Left ventricle myocardium inferior (tissue), 1 donor: ENCODE measurements at regions not wholly inside any gene's neighbourhood (a gene's known extent, or its start where the extent isn't known, plus 50 kb on each side); places are given as distances from the start of the nearest gene placed in this dataset.

Experiments
- DNase-seq: peaks from one replicate; pipeline ENCODE4 v3.0.0-alpha.2; 2020
- H3K27ac ChIP-seq: fragments of 200-600 bp; replicated peaks from 2 replicates; pipeline ENCODE4 v1.8.0; 2021
- H3K27me3 ChIP-seq: fragments of 200-600 bp; 2 replicates; pipeline ENCODE4 v1.8.0; 2021; ENCODE audit warnings: low read depth
- H3K36me3 ChIP-seq: fragments of 200-600 bp; 2 replicates; pipeline ENCODE4 v1.8.0; 2021
- H3K4me1 ChIP-seq: fragments of 200-600 bp; 2 replicates; pipeline ENCODE4 v1.8.0; 2021
- H3K4me3 ChIP-seq: fragments of 200-600 bp; 2 replicates; pipeline ENCODE4 v1.8.0; 2021; ENCODE audit warnings: mild to moderate bottlenecking, moderate library complexity
- H3K9me3 ChIP-seq: fragments of 200-600 bp; replicated peaks from 2 replicates; pipeline ENCODE4 v1.8.0; 2021
- intact Hi-C: fragments of 100-400 bp; cut with micrococcal nuclease; formaldehyde crosslinking; loops from one replicate; pipeline ENCODE4 v1.11.0; 2022
- TF ChIP-seq, protein P1 (sequence below): fragments of 200-600 bp; IDR thresholded peaks from 2 replicates; pipeline ENCODE4 v1.8.0; 2021; ENCODE audit warnings: antibody characterized with exemption, mild to moderate bottlenecking, borderline replicate concordance
- donor health status: DM: no; HTN: yes; CAD: no; lungs with severe emphysema.

DNA sequence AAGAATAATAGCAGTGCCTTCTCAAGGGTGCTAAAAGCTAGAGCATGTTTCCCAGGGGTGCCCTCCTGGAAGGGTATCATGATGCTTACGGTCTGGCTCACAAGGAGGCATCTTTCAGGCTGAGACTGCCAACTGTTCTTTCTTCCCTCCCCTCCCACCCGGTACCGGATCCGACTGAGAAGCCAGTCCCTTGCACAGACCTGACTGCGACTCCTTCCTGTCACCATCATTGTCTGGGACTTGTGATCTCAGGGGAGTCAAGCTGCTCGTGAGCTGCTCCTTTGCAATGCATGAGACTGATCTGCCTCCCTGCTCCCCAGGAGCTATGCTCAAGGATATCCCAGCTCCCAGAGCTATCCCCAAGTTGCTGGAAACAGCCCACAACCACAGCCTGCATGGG, 170.8 kb downstream of the GADD45G start:
- no peaks in the 10 kb centered on the region for H3K27me3 ChIP-seq
- no peaks in the 10 kb centered on the region for H3K36me3 ChIP-seq
- no peak overlapping the region for H3K27ac ChIP-seq
- H3K4me1 ChIP-seq = peaks cover 23% of the 10 kb centered on the region
- no peak overlapping the region for H3K4me3 ChIP-seq
- no peak for DNase-seq
- intact Hi-C loops = no loop called here
- TF ChIP-seq, protein P1, sequence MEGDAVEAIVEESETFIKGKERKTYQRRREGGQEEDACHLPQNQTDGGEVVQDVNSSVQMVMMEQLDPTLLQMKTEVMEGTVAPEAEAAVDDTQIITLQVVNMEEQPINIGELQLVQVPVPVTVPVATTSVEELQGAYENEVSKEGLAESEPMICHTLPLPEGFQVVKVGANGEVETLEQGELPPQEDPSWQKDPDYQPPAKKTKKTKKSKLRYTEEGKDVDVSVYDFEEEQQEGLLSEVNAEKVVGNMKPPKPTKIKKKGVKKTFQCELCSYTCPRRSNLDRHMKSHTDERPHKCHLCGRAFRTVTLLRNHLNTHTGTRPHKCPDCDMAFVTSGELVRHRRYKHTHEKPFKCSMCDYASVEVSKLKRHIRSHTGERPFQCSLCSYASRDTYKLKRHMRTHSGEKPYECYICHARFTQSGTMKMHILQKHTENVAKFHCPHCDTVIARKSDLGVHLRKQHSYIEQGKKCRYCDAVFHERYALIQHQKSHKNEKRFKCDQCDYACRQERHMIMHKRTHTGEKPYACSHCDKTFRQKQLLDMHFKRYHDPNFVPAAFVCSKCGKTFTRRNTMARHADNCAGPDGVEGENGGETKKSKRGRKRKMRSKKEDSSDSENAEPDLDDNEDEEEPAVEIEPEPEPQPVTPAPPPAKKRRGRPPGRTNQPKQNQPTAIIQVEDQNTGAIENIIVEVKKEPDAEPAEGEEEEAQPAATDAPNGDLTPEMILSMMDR = no peak
- H3K9me3 ChIP-seq = no peaks in the 10 kb centered on the region

DNA sequence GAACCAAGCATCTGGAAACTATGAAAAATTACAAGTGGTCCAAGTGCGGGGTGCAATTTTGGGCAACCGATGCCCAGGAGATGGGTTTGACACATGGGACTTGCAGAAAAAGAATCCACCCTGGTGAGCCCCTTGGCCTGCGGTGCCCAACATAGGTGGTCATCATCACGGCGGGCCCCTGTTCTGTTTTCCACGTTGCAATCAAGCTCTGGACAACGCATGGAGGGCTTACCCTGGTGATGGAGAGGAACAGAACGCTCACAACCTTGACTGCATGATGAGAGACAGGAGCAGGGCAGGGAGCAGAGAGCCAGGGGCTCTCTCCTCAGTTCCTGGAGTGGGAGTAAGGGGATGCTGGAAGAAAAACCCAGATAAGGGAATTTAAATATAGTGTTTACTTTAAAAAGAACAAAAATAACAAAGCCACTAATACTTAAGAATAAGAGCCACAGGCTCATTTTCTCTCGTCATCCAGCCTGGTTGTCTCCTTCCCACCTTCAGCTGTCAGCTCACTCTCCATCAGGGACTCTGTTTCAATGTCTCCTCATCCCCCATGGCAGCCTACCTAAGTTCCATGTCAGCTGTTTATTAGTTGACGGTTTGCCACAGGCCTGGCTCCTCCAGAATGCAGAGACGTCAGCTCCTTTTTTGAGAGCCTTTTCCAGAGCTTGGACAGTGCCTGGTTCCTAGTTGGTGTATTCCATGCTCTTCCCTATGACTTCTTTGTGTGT, 172.1 kb downstream of the GADD45G start:
- no peak for DNase-seq
- peaks cover 20% of the 10 kb centered on the region for H3K4me1 ChIP-seq

DNA sequence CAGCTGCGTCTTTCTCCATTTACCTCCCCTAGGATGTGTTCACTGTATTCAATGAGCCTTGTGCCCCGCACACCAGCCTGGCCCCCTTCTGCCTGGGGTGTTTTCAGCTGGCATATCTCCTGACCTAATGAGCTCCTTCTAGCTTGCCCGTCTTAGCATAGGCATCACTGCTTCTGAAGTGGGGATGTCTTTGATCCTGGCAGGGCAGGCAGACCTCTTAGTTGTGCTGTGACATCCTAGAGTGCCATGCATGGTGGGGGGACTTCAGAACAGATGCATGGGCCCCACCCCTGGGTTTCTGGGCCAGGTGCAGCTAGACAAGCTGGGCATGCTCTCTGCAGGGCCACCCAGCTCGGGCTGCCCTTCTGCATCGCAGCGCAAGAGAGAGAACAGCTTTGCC, 172.7 kb downstream of the GADD45G start:
- intact Hi-C loops = no loop called here
- H3K9me3 ChIP-seq = no peaks in the 10 kb centered on the region
- no peaks in the 10 kb centered on the region for H3K27me3 ChIP-seq
- H3K27ac ChIP-seq = no peak overlapping the region
- peaks cover 20% of the 10 kb centered on the region for H3K4me1 ChIP-seq
- H3K36me3 ChIP-seq = no peaks in the 10 kb centered on the region
- TF ChIP-seq, protein P1 = no peak
- DNase-seq = no peak
- no peak overlapping the region for H3K4me3 ChIP-seq

More for the DNA sequence above, 172.1 kb downstream of the GADD45G start:
- H3K9me3 ChIP-seq = no peaks in the 10 kb centered on the region
- H3K4me3 ChIP-seq = no peak overlapping the region
- no peaks in the 10 kb centered on the region for H3K36me3 ChIP-seq
- intact Hi-C loops = no loop called here
- H3K27me3 ChIP-seq = no peaks in the 10 kb centered on the region
- no peak overlapping the region for H3K27ac ChIP-seq
- TF ChIP-seq, protein P1 = no peak

DNA sequence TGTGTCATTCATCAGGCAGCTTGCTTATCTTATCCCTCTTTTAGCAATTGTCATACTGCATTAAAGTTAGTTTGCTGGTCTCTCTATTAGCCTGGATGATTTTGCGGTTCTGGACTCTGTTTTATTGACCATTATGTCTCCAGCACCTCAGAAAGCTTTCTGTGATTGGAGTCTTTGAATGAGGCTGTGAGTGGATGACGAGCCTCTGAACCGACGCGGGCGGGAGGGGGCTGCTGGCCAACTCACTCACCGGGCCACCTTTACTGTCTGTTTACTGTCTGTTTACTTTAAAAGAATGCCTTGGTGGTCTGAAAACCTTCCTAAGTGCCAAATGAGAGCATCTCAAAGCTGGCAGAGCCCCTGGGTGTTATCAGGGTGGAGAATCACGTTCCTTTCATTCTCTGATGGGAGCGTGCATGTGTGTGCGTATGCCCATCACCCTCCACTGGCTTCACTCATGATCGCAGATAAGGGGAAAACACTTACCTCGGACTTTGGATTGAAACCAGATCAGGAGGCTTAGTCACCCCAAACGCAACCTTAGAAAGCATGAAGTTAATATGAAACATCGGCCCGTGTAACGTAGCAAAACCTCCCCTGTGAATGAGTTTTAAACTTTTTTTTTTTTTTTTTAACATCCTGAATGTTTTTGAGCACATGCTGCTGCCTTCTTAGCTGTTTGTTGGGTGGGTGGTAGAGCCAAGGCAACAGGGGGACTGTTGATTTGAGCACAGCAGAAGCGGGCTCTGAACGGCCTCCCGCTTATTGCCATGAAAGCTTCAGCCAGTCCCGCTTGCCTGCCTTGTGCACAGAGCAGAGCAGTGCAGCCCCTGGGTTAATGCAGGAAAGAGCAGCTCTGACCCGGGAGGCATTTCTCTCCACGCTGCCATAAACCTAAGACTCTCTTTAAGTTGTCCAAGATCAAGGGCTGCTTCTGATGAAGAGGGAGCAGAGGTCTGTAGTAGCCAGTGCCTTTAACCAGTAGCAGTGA, 173.6 kb downstream of the GADD45G start:
- H3K27me3 ChIP-seq = no peaks in the 10 kb centered on the region
- TF ChIP-seq, protein P1 = no peak
- peaks cover 20% of the 10 kb centered on the region for H3K4me1 ChIP-seq
- H3K4me3 ChIP-seq = peak overlapping the region; percentile 15
- intact Hi-C loops = no loop called here
- no peak for DNase-seq
- H3K36me3 ChIP-seq = no peaks in the 10 kb centered on the region
- H3K9me3 ChIP-seq = no peaks in the 10 kb centered on the region
- peak overlapping the region; percentile 11 for H3K27ac ChIP-seq

DNA sequence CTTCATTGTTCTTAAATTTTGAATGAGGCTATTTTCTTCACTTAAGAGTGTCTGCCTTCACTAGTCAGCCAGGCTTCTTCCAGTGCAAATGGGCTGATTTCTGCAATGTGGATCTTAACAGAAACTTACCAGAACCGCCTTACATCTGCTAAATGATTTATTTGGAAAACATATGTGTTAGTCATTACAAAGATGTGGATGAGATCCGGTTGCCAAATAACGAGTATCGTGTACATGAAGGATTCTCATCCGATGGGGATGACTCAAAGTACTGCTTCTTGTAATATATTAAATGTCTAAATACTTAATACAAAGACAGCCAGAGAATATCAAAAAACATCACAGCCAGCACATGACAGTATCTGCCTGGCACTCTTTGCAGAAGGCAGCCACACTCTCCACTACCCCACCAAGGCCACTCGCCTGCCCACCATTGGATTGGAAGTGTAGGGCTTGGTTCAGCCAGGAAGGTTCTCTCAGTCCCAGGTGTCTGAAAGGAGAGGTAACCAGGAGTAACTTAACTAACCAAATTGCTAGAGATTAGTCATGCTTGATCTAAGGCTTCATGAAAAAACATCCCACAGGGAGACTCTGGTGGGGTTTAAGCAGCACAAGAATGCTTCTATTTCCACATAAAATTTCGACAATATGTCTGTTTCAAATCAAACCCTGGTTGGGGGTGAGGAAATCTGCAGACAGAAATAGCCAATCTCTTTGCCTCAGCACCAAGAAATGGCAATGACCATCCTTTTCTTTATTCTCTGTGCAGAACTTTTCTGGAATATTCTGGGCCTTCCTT, 174.8 kb downstream of the GADD45G start:
- TF ChIP-seq, protein P1 = no peak
- Histone ChIP-seq H3K27ac (peak overlapping the region; percentile 11), H3K4me3 (no peak overlapping the region), H3K9me3 (no peaks in the 10 kb centered on the region), H3K4me1 (peaks cover 20% of the 10 kb centered on the region), H3K27me3 (no peaks in the 10 kb centered on the region), H3K36me3 (no peaks in the 10 kb centered on the region)
- intact Hi-C loops = no loop called here
- no peak for DNase-seq
